T-helper 1 cell treated with Interleukin-12 subunit alpha and Interleukin-12 subunit beta and Interleukin-4 antibody, amounts not matched to agents 30 ng/mL and 1 ng/mL, for 36 hours (primary cell): ENCODE measurements at regions not wholly inside any gene's neighbourhood (a gene's known extent, or its start where the extent isn't known, plus 50 kb on each side); places are given as distances from the start of the nearest gene placed in this dataset.
"Not testable (repeated sequence)": the region's sequence is repeated elsewhere in the genome, so short reads cannot be mapped to it uniquely, and the experiment has no call there.

Source experiments
- intact Hi-C: fragments of 100-400 bp; cut with micrococcal nuclease; formaldehyde crosslinking; loops from one replicate; pipeline ENCODE4 v1.15.1; 2024

- intact Hi-C loops, result no loop called here
Measured at GRCh38 chr3:95341314-95341713, 1278.5 kb downstream of the NSUN3 start.

GRCh38 chr3:95343228-95343627 is 1280.4 kb downstream of the NSUN3 start:
- intact Hi-C loops, result no loop called here

GRCh38 chr3:95343767-95344166 is 1280.9 kb downstream of the NSUN3 start:
- intact Hi-C loops, result no loop called here

GRCh38 chr3:95347936-95348335 is 1285.1 kb downstream of the NSUN3 start:
- intact Hi-C loops, result not testable (repeated sequence)

- intact Hi-C loops, result no loop called here
Measured at GRCh38 chr3:95348879-95349278, 1286.0 kb downstream of the NSUN3 start.

- intact Hi-C loops, result no loop called here
Measured at GRCh38 chr3:95350049-95350448, 1287.2 kb downstream of the NSUN3 start.

- intact Hi-C loops, result no loop called here
Measured at GRCh38 chr3:95351158-95351557, 1288.3 kb downstream of the NSUN3 start.

GRCh38 chr3:95352471-95352870 is 1289.6 kb downstream of the NSUN3 start:
- intact Hi-C loops, result no loop called here

- intact Hi-C loops, result no loop called here
Measured at GRCh38 chr3:95354489-95354888, 1291.6 kb downstream of the NSUN3 start.

GRCh38 chr3:95356764-95357501 is 1294.1 kb downstream of the NSUN3 start:
- intact Hi-C loops, result no loop called here

GRCh38 chr3:95387242-95388021 is 1324.6 kb downstream of the NSUN3 start:
- intact Hi-C loops, result no loop called here

GRCh38 chr3:95389725-95390313 is 1327.0 kb downstream of the NSUN3 start:
- intact Hi-C loops, result no loop called here

GRCh38 chr3:95394286-95394685 is 1331.4 kb downstream of the NSUN3 start:
- intact Hi-C loops, result no loop called here

- intact Hi-C loops, result no loop called here
Measured at GRCh38 chr3:95399585-95399984, 1336.7 kb downstream of the NSUN3 start.

- intact Hi-C loops, result no loop called here
Measured at GRCh38 chr3:95401693-95402092, 1338.8 kb downstream of the NSUN3 start.

- intact Hi-C loops, result no loop called here
Measured at GRCh38 chr3:95407709-95408463, 1345.0 kb downstream of the NSUN3 start.

GRCh38 chr3:95408464-95408862 is 1345.6 kb downstream of the NSUN3 start:
- intact Hi-C loops, result no loop called here

- intact Hi-C loops, result no loop called here
Measured at GRCh38 chr3:95418251-95418650, 1355.4 kb downstream of the NSUN3 start.

GRCh38 chr3:95424279-95424678 is 1361.4 kb downstream of the NSUN3 start:
- intact Hi-C loops, result no loop called here

GRCh38 chr3:95434491-95434890 is 1371.6 kb downstream of the NSUN3 start:
- intact Hi-C loops, result no loop called here

GRCh38 chr3:95437409-95437808 is 1374.5 kb downstream of the NSUN3 start:
- intact Hi-C loops, result no loop called here

GRCh38 chr3:95438274-95438673 is 1375.4 kb downstream of the NSUN3 start:
- intact Hi-C loops, result no loop called here
